B cell (primary cell): ENCODE measurements at regions not wholly inside any gene's neighbourhood (a gene's known extent, or its start where the extent isn't known, plus 50 kb on each side); places are given as distances from the start of the nearest gene placed in this dataset.
"Not testable (repeated sequence)": the region's sequence is repeated elsewhere in the genome, so short reads cannot be mapped to it uniquely, and the experiment has no call there.

Experiments used
- CTCF ChIP-seq: fragments of 200-600 bp; IDR thresholded peaks from one replicate; pipeline ENCODE4 v1.8.0; 2022; ENCODE audit warnings: antibody characterized with exemption, mild to moderate bottlenecking
- EZH2 ChIP-seq: IDR thresholded peaks from 2 replicates; pipeline ENCODE4 v1.6.1; 2012; ENCODE audit warnings: borderline replicate concordance, low read depth, mild to moderate bottlenecking, moderate library complexity, low read length; ENCODE audit not compliant: insufficient read depth, poor library complexity, severe bottlenecking

GRCh38 chr9:34760196-34761040 is 50.5 kb upstream of the CCL21 start:
- peak; percentile 29 for TF ChIP-seq CTCF
- TF ChIP-seq EZH2 = not testable (repeated sequence)
